ENCODE measurements at regions not wholly inside any gene's neighbourhood (a gene's known extent, or its start where the extent isn't known, plus 50 kb on each side); places are given as distances from the start of the nearest gene placed in this dataset.

DNA sequence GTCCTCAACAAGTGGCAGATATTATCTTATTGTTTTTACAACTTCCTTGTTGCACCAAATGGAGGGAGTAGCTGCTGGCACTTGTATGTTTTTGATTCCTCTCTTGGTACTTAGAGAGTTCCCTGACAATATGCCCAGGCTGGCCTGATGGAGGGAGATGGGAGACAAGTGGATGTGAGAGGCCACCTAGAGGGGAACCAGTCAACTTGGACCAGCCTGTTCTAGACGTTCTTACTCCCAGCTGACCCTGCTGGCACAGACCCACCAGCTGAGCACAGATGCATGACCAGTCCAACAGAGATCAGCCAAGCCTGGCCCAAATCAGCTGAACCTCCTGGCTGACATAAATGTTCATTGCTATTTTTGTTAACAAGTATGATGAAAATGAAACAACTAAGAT lies 60.9 kb upstream of the GDNF start:
- no peak for TF ChIP-seq EZH2phosphoT487 (IDR thresholded peaks at IDR 0.05; ENCODE audit: borderline replicate concordance, low read length)
- TF ChIP-seq, protein P1, sequence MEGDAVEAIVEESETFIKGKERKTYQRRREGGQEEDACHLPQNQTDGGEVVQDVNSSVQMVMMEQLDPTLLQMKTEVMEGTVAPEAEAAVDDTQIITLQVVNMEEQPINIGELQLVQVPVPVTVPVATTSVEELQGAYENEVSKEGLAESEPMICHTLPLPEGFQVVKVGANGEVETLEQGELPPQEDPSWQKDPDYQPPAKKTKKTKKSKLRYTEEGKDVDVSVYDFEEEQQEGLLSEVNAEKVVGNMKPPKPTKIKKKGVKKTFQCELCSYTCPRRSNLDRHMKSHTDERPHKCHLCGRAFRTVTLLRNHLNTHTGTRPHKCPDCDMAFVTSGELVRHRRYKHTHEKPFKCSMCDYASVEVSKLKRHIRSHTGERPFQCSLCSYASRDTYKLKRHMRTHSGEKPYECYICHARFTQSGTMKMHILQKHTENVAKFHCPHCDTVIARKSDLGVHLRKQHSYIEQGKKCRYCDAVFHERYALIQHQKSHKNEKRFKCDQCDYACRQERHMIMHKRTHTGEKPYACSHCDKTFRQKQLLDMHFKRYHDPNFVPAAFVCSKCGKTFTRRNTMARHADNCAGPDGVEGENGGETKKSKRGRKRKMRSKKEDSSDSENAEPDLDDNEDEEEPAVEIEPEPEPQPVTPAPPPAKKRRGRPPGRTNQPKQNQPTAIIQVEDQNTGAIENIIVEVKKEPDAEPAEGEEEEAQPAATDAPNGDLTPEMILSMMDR (IDR thresholded peaks at IDR 0.05; ENCODE audit: low read depth, low read length, poor library complexity, severe bottlenecking), result no peak

All from DOHH2 (cell line).